K562 (cell line): ENCODE measurements at regions not wholly inside any gene's neighbourhood (a gene's known extent, or its start where the extent isn't known, plus 50 kb on each side); places are given as distances from the start of the nearest gene placed in this dataset.

ENCODE experiments used
- ATAC-seq: fragments of 200-7000 bp; cut with Tn5 transposase; 3 replicates; pipeline ENCODE4 v1.9.1; 2020; ENCODE audit warnings: moderate library complexity
- BruUV-seq: library from RNA; stranded (reverse); fragments of 400-500 nt; replicated peaks from 2 replicates; lab custom pipeline; 2021; lab: Mats Ljungman, UMichigan
- CTCF ChIA-PET: fragments of 300-600 bp; formaldehyde crosslinking; extraction: SDS; loops from one replicate; lab custom pipeline; 2021; ENCODE audit warnings: low intra/inter-chr PET ratio; lab: Yijun Ruan, JAX
- POLR2A ChIA-PET: fragments of 300-600, 350-650 bp; sonication (Branson Sonifier 250); formaldehyde crosslinking; extraction: SDS; loops from one replicate; lab custom pipeline; 2021; ENCODE audit warnings: antibody characterized with exemption, inconsistent platforms; lab: Yijun Ruan, JAX
- DNase-seq, 4 experiments: peaks; one replicate each; pipeline versions ENCODE4 v3.0.0 to v3.0.0-alpha.2; 2011 to 2018; ENCODE audit warnings: low spot score in 3 of 4, mixed read lengths in 3 of 4; ENCODE audit errors: extremely low read depth in 1 of 4
- FAIRE-seq: peaks from 2 replicates; lab custom pipeline; 2011; peaks lifted over from hg19 to GRCh38; lab: Jason Lieb, UNC
- H2AFZ ChIP-seq: 2 replicates; pipeline ENCODE4 v1.6.0; 2011; ENCODE audit warnings: low read depth, low read length, control low read depth, inconsistent platforms
- H3K27ac ChIP-seq: fragments of 200-600 bp; 3 replicates; pipeline ENCODE4 v1.8.0; 2011; ENCODE audit warnings: low read depth, mild to moderate bottlenecking, control low read depth, inconsistent platforms, low read length, moderate library complexity, mixed read lengths; ENCODE audit errors: extremely low read depth
- H3K27me3 ChIP-seq, 2 experiments: fragments of 300-600 bp in 1 of 2; 2 replicates in 1 of 2; 3 replicates in 1 of 2; pipeline versions ENCODE4 v1.6.0 to v1.8.0; 2011; ENCODE audit warnings: inconsistent platforms in 2 of 2, low read length in 2 of 2, mild to moderate bottlenecking in 1 of 2, mixed read lengths in 1 of 2, moderate library complexity in 1 of 2; ENCODE audit not compliant: control insufficient read depth in 2 of 2, insufficient read depth in 2 of 2
- H3K36me3 ChIP-seq: fragments of 300-600 bp; 3 replicates; pipeline ENCODE4 v1.8.0; 2011; ENCODE audit warnings: mild to moderate bottlenecking, low read length, inconsistent platforms; ENCODE audit not compliant: control insufficient read depth, insufficient read depth
- H3K4me1 ChIP-seq, 2 experiments: fragments of 200-600 bp in 1 of 2; replicated peaks in 1 of 2; 2 replicates in 1 of 2; 3 replicates in 1 of 2; pipeline versions ENCODE4 v1.5.1 to v1.8.0; 2011; ENCODE audit warnings: inconsistent platforms in 2 of 2, low read length in 2 of 2, mild to moderate bottlenecking in 1 of 2, mixed read lengths in 1 of 2, moderate library complexity in 1 of 2; ENCODE audit not compliant: control insufficient read depth in 2 of 2, insufficient read depth in 2 of 2
- H3K4me2 ChIP-seq: 2 replicates; pipeline ENCODE4 v1.6.1; 2011; ENCODE audit warnings: low read length, control low read depth, inconsistent platforms, mixed read lengths; ENCODE audit not compliant: insufficient read depth
- H3K4me3 ChIP-seq: fragments of 200-600 bp; sonication (generic), shearing (Covaris generic); 2 replicates; pipeline ENCODE4 v1.5.1; 2016; ENCODE audit warnings: control low read depth, inconsistent platforms
- H3K79me2 ChIP-seq: fragments of 200-600 bp; 3 replicates; pipeline ENCODE4 v1.8.0; 2011; ENCODE audit warnings: low read length, inconsistent platforms; ENCODE audit not compliant: control insufficient read depth, insufficient read depth
- H3K9ac ChIP-seq, 2 experiments: 2 replicates each; pipeline versions ENCODE4 v1.6.0 to v1.6.1; 2011; ENCODE audit warnings: low read depth in 2 of 2, low read length in 2 of 2, control low read depth in 1 of 2, inconsistent platforms in 1 of 2, mild to moderate bottlenecking in 1 of 2, mixed read lengths in 1 of 2; ENCODE audit not compliant: insufficient read depth in 1 of 2
- H3K9me1 ChIP-seq: one replicate; pipeline ENCODE4 v1.6.0; 2011; ENCODE audit warnings: inconsistent platforms, mild to moderate bottlenecking, low read length, moderate library complexity; ENCODE audit not compliant: control insufficient read depth, insufficient read depth
- H3K9me3 ChIP-seq: replicated peaks from 2 replicates; pipeline ENCODE4 v1.5.1; 2011; ENCODE audit warnings: low read depth, low read length, inconsistent platforms; ENCODE audit not compliant: control insufficient read depth, insufficient read depth
- H4K20me1 ChIP-seq: replicated peaks from 2 replicates; pipeline ENCODE4 v1.6.1; 2011; ENCODE audit warnings: low read length, inconsistent platforms, mixed read lengths; ENCODE audit not compliant: control insufficient read depth, insufficient read depth
- CHAMP1 ChIP-seq: fragments of 450-650 bp; IDR thresholded peaks from 2 replicates; pipeline ENCODE4 v1.6.1; 2016; ENCODE audit warnings: mild to moderate bottlenecking
- PML ChIP-seq: IDR thresholded peaks from 2 replicates; pipeline ENCODE4 v1.6.1; 2012; ENCODE audit warnings: low read length, inconsistent platforms
- RBM25 ChIP-seq: fragments of 200-400 bp; formaldehyde crosslinking; IDR thresholded peaks from 2 replicates; pipeline ENCODE4 v1.6.1; 2018; ENCODE audit warnings: low read length, low read depth, moderate library complexity; ENCODE audit not compliant: severe bottlenecking
- STAG1 ChIP-seq: sonication (generic); formaldehyde crosslinking; IDR thresholded peaks from 2 replicates; pipeline ENCODE4 v1.5.0; 2020; ENCODE audit warnings: missing genetic modification reagents, borderline replicate concordance
- ZNF277 ChIP-seq: fragments of 250-450 bp; sonication (Bioruptor Pico); IDR thresholded peaks from 2 replicates; pipeline ENCODE4 v1.8.0; 2022; ENCODE audit warnings: inconsistent platforms, mild to moderate bottlenecking, moderate library complexity, borderline replicate concordance
- ZNF316 ChIP-seq: fragments of 450-650 bp; IDR thresholded peaks from 2 replicates; pipeline ENCODE4 v1.6.1; 2016
- ZNF318 ChIP-seq, 2 experiments: fragments of 450-650 bp; IDR thresholded peaks; 2 replicates each; pipeline ENCODE4 v1.6.1; 2016; ENCODE audit warnings: mild to moderate bottlenecking in 2 of 2, borderline replicate concordance in 1 of 2, low read depth in 1 of 2, moderate library complexity in 1 of 2
- ZNF512 ChIP-seq: IDR thresholded peaks from 2 replicates; pipeline ENCODE4 v1.6.1; 2016; ENCODE audit warnings: missing genetic modification characterization, missing compliant biosample characterization
- WGBS: fragments of 100-300 bp; shearing (Covaris generic); methylation state at CpG from one replicate; pipeline ENCODE4 v1.1.6; 2016; ENCODE audit warnings: low coverage, mixed read lengths; ENCODE audit not compliant: insufficient coverage; ENCODE audit errors: missing lambda C conversion rate; 5-methylcytosine and 5-hydroxymethylcytosine counted together
- in situ Hi-C: fragments of 300-500 bp; cut with MboI; formaldehyde crosslinking; loops from 4 replicates; pipeline ENCODE4 v1.15.0; 2018; ENCODE audit warnings: inconsistent platforms, mixed read lengths
- intact Hi-C: fragments of 100-400 bp; cut with micrococcal nuclease; formaldehyde crosslinking; loops from 2 replicates; pipeline ENCODE4 v1.14.2; 2022

GRCh38 chr1:189620471-189620870 is 857.2 kb downstream of the BRINP3 start (continued):
- TF ChIP-seq CHAMP1 = no peak
- no peak for TF ChIP-seq RBM25
- TF ChIP-seq PML = no peak
- TF ChIP-seq ZNF512 (tag) = no peak

- DNase-seq (no peak), FAIRE-seq (no peak), ATAC-seq (no peak)
- H3K27me3 ChIP-seq = no peaks in the 10 kb centered on the region
- H3K9ac ChIP-seq = no peak overlapping the region
- H3K9me3 ChIP-seq = no peaks in the 10 kb centered on the region
- no peaks in the 10 kb centered on the region for H3K36me3 ChIP-seq
- CTCF ChIA-PET = no interaction called here
- no peaks in the 10 kb centered on the region for H3K79me2 ChIP-seq
- H3K4me3 ChIP-seq = no peak overlapping the region
- WGBS = 0% methylated on average over 2 of the region's 2 CpGs
- H2AFZ ChIP-seq = no peak overlapping the region
- POLR2A ChIA-PET = no interaction called here
- H3K27ac ChIP-seq = no peak overlapping the region
- no peak overlapping the region for H3K4me2 ChIP-seq
- no peaks in the 10 kb centered on the region for H3K4me1 ChIP-seq
- intact Hi-C loops (no loop called here), in situ Hi-C loops (no loop called here)
- no peaks in the 10 kb centered on the region for H3K9me1 ChIP-seq
- no TSS peak for BruUV-seq
- no peaks in the 10 kb centered on the region for H4K20me1 ChIP-seq
- TF ChIP-seq ZNF277 (CRISPR knock-in tag) (no peak), STAG1 (CRISPR knock-in tag) (no peak), ZNF316 (no peak), ZNF318 (IDR thresholded peaks at IDR 0.05; ENCODE audit: borderline replicate concordance in 1 of 2, low read depth in 1 of 2) (no peak)
These were observed 854.3 kb downstream of the BRINP3 start for GRCh38 chr1:189623336-189623735.
